GM23338 (cell line): ENCODE measurements at regions not wholly inside any gene's neighbourhood (a gene's known extent, or its start where the extent isn't known, plus 50 kb on each side); places are given as distances from the start of the nearest gene placed in this dataset.

Experiments used
- ATAC-seq: fragments of 200-7000 bp; cut with Tn5 transposase; 3 replicates; pipeline ENCODE4 v1.9.1; 2020
- DNase-seq: peaks from one replicate; pipeline ENCODE4 v3.0.0-alpha.2; 2015; ENCODE audit warnings: low spot score
- H2AFZ ChIP-seq: fragments of 200-600 bp; sonication (generic); 2 replicates; pipeline ENCODE4 v1.8.0; 2016; ENCODE audit warnings: antibody characterized with exemption, mild to moderate bottlenecking, moderate library complexity
- H3F3A ChIP-seq: fragments of 200-600 bp; sonication (generic); replicated peaks from 2 replicates; pipeline ENCODE4 v1.8.0; 2017; ENCODE audit warnings: antibody characterized with exemption, mixed run types, low read depth
- H3K27ac ChIP-seq: fragments of 200-600 bp; sonication (generic); 2 replicates; pipeline ENCODE4 v1.6.1; 2016; ENCODE audit warnings: low read depth
- H3K27me3 ChIP-seq: fragments of 200-600 bp; sonication (generic); 2 replicates; pipeline ENCODE4 v1.8.0; 2016; ENCODE audit warnings: mild to moderate bottlenecking, mixed run types, moderate library complexity; ENCODE audit not compliant: insufficient read depth
- H3K36me3 ChIP-seq: fragments of 200-600 bp; sonication (generic); 2 replicates; pipeline ENCODE4 v1.8.0; 2016; ENCODE audit warnings: mild to moderate bottlenecking; ENCODE audit not compliant: insufficient read depth
- H3K4me1 ChIP-seq: fragments of 200-600 bp; sonication (generic); 2 replicates; pipeline ENCODE4 v1.8.0; 2016; ENCODE audit warnings: mild to moderate bottlenecking, moderate library complexity; ENCODE audit not compliant: insufficient read depth
- H3K4me2 ChIP-seq: fragments of 200-600 bp; sonication (generic); 2 replicates; pipeline ENCODE4 v1.7.1; 2017; ENCODE audit warnings: mixed run types
- H3K4me3 ChIP-seq: fragments of 200-600 bp; sonication (generic); 2 replicates; pipeline ENCODE4 v1.6.1; 2016; ENCODE audit warnings: mixed run types
- H3K79me2 ChIP-seq: fragments of 200-600 bp; sonication (generic); replicated peaks from 2 replicates; pipeline ENCODE4 v1.8.0; 2017; ENCODE audit warnings: mild to moderate bottlenecking; ENCODE audit not compliant: insufficient read depth
- H3K9me2 ChIP-seq: fragments of 200-600 bp; sonication (generic); 2 replicates; pipeline ENCODE4 v1.8.0; 2017; ENCODE audit not compliant: insufficient read depth
- H4K20me1 ChIP-seq: fragments of 200-600 bp; sonication (generic); replicated peaks from 2 replicates; pipeline ENCODE4 v1.8.0; 2017; ENCODE audit warnings: mild to moderate bottlenecking; ENCODE audit not compliant: insufficient read depth
- H3K27ac Mint-ChIP-seq: 2 replicates; pipeline ENCODE4 v1.8.0; 2020; ENCODE audit warnings: inconsistent platforms, mild to moderate bottlenecking, moderate library complexity, mixed read lengths
- H3K27me3 Mint-ChIP-seq: 3 replicates; pipeline ENCODE4 v1.8.0; 2022; ENCODE audit warnings: low read depth, mild to moderate bottlenecking, moderate library complexity, mixed read lengths, inconsistent platforms; ENCODE audit not compliant: insufficient read depth, poor library complexity
- H3K36me3 Mint-ChIP-seq: 3 replicates; pipeline ENCODE4 v1.8.0; 2021; ENCODE audit warnings: low read depth, mild to moderate bottlenecking, inconsistent platforms, moderate library complexity, mixed read lengths
- H3K4me1 Mint-ChIP-seq: 3 replicates; pipeline ENCODE4 v1.8.0; 2020; ENCODE audit warnings: mild to moderate bottlenecking, inconsistent platforms, mixed read lengths
- H3K4me3 Mint-ChIP-seq: 3 replicates; pipeline ENCODE4 v1.8.0; 2021; ENCODE audit warnings: moderate library complexity, mild to moderate bottlenecking, inconsistent platforms, mixed read lengths
- H3K9me3 Mint-ChIP-seq: 3 replicates; pipeline ENCODE4 v1.8.0; 2020; ENCODE audit warnings: moderate library complexity, mild to moderate bottlenecking, inconsistent platforms, mixed read lengths
- CREB1 ChIP-seq: fragments of 250-450 bp; sonication (Bioruptor Pico); IDR thresholded peaks from 2 replicates; pipeline ENCODE4 v1.5.0; 2020; ENCODE audit warnings: low read depth, mild to moderate bottlenecking, moderate library complexity
- EZH2 ChIP-seq: fragments of 200-600 bp; sonication (generic); IDR thresholded peaks from one replicate; pipeline ENCODE4 v1.8.0; 2017; ENCODE audit warnings: antibody characterized with exemption, mild to moderate bottlenecking, low read depth; ENCODE audit not compliant: unreplicated experiment
- EZH2phosphoT487 ChIP-seq: fragments of 200-600 bp; sonication (generic); IDR thresholded peaks from one replicate; pipeline ENCODE4 v1.8.1; 2018; ENCODE audit warnings: antibody characterized with exemption; ENCODE audit not compliant: unreplicated experiment
- JUNB ChIP-seq: IDR thresholded peaks from one replicate; pipeline ENCODE4 v1.6.1; 2016; ENCODE audit warnings: antibody characterized with exemption; ENCODE audit not compliant: unreplicated experiment
- NANOG ChIP-seq: IDR thresholded peaks from 2 replicates; pipeline ENCODE4 v1.6.1; 2016; ENCODE audit warnings: antibody characterized with exemption, borderline replicate concordance
- REST ChIP-seq: IDR thresholded peaks from one replicate; pipeline ENCODE4 v1.6.1; 2018; ENCODE audit warnings: antibody characterized with exemption; ENCODE audit not compliant: unreplicated experiment
- STAT1 ChIP-seq: IDR thresholded peaks from one replicate; pipeline ENCODE4 v1.6.1; 2016; ENCODE audit warnings: antibody characterized with exemption; ENCODE audit not compliant: unreplicated experiment
- ZNF114 ChIP-seq: fragments of 250-450 bp; sonication (Bioruptor Pico); IDR thresholded peaks from 2 replicates; pipeline ENCODE4 v1.5.0; 2020; ENCODE audit warnings: mild to moderate bottlenecking, moderate library complexity
- ZNF331 ChIP-seq: fragments of 250-450 bp; sonication (Bioruptor Pico); IDR thresholded peaks from 2 replicates; pipeline ENCODE4 v1.5.0; 2020; ENCODE audit warnings: low read depth, mild to moderate bottlenecking, moderate library complexity
- ZNF462 ChIP-seq: fragments of 250-450 bp; sonication (Bioruptor Pico); IDR thresholded peaks from 2 replicates; pipeline ENCODE4 v1.5.0; 2020; ENCODE audit warnings: mild to moderate bottlenecking, moderate library complexity
- TF ChIP-seq, protein P1 (sequence below), 2 experiments: fragments of 200-600 bp in 1 of 2; sonication (generic) in 1 of 2; conservative IDR thresholded peaks; 2 replicates each; pipeline versions ENCODE4 v1.5.1 to v1.6.1; 2016 to 2017; ENCODE audit warnings: antibody characterized with exemption in 2 of 2, low read depth in 2 of 2, mild to moderate bottlenecking in 2 of 2, moderate library complexity in 1 of 2
- TF ChIP-seq, protein P2 (sequence below): IDR thresholded peaks from 2 replicates; pipeline ENCODE4 v1.6.1; 2016; ENCODE audit warnings: antibody characterized with exemption

- H3K4me2 ChIP-seq: no peak overlapping the region
- H3K27me3 ChIP-seq: no peaks in the 10 kb centered on the region
- H2AFZ ChIP-seq: 0 out of 2 replicates have a peak overlapping the region, but pooled peaks have one; percentile 14
- H3K4me1 ChIP-seq: no peaks in the 10 kb centered on the region
- H3K79me2 ChIP-seq: no peaks in the 10 kb centered on the region
- H3K4me1 Mint-ChIP-seq: peaks cover 4% of the 10 kb centered on the region; the same call in 2 of the 3 replicates
- no peak overlapping the region for H3K4me3 ChIP-seq
- no peaks in the 10 kb centered on the region for H3K9me3 Mint-ChIP-seq
- H3K27me3 Mint-ChIP-seq: no peaks in the 10 kb centered on the region
- no peaks in the 10 kb centered on the region for H3K36me3 Mint-ChIP-seq
- H3F3A ChIP-seq: no peaks in the 10 kb centered on the region
- TF ChIP-seq CREB1 (CRISPR knock-in tag) (no peak), EZH2 (no peak), ZNF331 (no peak), ZNF462 (CRISPR knock-in tag) (no peak), NANOG (no peak), REST (no peak), ZNF114 (CRISPR knock-in tag) (no peak), EZH2phosphoT487 (no peak), JUNB (no peak), STAT1 (no peak)
- TF ChIP-seq, protein P1, sequence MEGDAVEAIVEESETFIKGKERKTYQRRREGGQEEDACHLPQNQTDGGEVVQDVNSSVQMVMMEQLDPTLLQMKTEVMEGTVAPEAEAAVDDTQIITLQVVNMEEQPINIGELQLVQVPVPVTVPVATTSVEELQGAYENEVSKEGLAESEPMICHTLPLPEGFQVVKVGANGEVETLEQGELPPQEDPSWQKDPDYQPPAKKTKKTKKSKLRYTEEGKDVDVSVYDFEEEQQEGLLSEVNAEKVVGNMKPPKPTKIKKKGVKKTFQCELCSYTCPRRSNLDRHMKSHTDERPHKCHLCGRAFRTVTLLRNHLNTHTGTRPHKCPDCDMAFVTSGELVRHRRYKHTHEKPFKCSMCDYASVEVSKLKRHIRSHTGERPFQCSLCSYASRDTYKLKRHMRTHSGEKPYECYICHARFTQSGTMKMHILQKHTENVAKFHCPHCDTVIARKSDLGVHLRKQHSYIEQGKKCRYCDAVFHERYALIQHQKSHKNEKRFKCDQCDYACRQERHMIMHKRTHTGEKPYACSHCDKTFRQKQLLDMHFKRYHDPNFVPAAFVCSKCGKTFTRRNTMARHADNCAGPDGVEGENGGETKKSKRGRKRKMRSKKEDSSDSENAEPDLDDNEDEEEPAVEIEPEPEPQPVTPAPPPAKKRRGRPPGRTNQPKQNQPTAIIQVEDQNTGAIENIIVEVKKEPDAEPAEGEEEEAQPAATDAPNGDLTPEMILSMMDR (conservative IDR thresholded peaks at IDR 0.05; ENCODE audit: low read depth in 2 of 2): no peak
- TF ChIP-seq, protein P2, sequence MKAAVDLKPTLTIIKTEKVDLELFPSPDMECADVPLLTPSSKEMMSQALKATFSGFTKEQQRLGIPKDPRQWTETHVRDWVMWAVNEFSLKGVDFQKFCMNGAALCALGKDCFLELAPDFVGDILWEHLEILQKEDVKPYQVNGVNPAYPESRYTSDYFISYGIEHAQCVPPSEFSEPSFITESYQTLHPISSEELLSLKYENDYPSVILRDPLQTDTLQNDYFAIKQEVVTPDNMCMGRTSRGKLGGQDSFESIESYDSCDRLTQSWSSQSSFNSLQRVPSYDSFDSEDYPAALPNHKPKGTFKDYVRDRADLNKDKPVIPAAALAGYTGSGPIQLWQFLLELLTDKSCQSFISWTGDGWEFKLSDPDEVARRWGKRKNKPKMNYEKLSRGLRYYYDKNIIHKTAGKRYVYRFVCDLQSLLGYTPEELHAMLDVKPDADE: no peak
- H3K36me3 ChIP-seq: no peaks in the 10 kb centered on the region
- DNase-seq: no peak
- no peak overlapping the region for H3K4me3 Mint-ChIP-seq
- no peak overlapping the region for H3K27ac Mint-ChIP-seq
- H3K27ac ChIP-seq: no peak overlapping the region
- H4K20me1 ChIP-seq: no peaks in the 10 kb centered on the region
- no peak for ATAC-seq
- peaks cover 6% of the 10 kb centered on the region; the same call in 1 of the 2 replicates for H3K9me2 ChIP-seq
Measured at GRCh38 chr3:27792869-27793268, 70.7 kb upstream of the EOMES start.
